HG02970 (cell line): ENCODE measurements at regions not wholly inside any gene's neighbourhood (a gene's known extent, or its start where the extent isn't known, plus 50 kb on each side); places are given as distances from the start of the nearest gene placed in this dataset.
"Not testable (repeated sequence)": the region's sequence is repeated elsewhere in the genome, so short reads cannot be mapped to it uniquely, and the experiment has no call there.

Source experiments
- ATAC-seq: cut with Tn5 transposase; IDR thresholded peaks from one replicate; pipeline ENCODE4 v1.9.1; 2021; ENCODE audit warnings: mild to moderate bottlenecking, moderate library complexity, moderate number of reproducible peaks; ENCODE audit not compliant: unreplicated experiment, low FRiP score

DNA sequence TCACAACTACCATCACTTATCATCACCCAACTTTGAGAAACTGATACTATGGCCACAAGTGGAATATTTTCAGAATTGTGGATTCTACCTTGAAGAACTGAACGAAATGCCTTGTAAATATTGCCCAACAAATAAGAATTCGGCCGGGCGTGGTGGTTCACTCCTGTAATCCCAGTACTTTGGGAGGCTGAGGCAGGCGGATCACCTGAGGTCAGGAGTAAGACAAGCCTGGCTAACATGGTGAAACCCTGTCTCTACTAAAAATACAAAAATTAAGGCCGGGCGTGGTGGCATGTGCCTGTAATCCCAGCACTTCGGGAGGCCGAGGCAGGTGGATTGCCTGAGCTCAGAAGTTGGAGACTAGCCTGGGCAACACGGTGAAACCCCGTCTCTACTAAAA lies 862.7 kb downstream of the ZPLD1 start:
- not testable (repeated sequence) for ATAC-seq

DNA sequence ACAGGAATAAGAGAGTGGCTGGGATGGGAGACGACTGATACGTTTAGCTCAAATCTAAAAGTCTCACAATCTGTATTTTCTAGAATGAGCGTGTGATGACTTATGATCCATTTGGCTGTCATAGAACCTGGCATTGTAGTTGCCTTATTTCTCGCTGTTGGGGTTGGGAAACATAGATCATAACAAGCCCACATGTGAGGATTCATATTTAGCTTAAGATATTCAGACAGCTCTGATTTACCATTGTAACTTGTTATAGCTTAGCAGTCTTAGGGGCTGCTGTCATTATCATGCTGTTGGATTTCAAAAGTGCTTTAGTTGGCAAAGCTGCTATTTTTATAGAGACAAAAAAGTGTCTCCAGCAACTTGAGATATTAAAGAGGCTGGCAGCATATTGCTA lies 871.3 kb downstream of the ZPLD1 start:
- ATAC-seq, result no peak

DNA sequence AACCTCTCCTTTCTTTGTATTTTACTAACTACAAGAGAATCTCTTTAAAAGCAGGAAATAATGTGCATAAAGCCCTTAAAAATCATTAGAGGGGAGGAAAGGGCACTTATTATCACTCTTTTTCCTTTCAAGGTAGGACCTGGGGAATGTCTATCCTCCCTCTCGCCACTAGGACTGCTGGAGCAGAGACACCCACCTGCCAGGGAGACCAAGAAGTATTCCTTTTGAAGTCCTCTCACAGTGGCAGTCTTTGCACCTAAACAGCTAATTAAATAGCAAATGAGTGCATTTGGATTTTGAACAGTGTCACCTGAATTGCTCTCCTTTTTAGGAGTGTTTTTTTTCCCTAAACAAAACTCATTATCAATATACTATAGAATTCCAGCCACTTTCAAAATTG lies 874.1 kb downstream of the ZPLD1 start:
- no peak for ATAC-seq

DNA sequence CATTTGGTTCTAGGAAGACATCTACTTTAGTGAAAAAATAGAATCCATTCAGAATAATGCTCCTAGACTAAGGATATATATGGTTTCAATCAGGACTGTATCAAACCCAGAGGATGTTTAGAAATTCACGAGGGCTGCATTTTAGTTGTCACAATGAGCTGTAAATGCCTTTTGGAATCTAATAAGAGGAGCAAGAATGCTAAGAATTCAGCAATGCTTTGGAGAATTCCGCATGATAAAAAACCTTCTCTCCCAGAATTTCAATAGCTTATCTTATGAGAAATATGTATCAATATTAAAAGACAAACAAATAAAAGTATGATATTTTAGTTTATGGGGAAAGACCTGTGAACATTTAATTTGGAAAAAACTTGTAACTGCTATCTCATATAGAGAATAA lies 885.1 kb downstream of the ZPLD1 start:
- no peak for ATAC-seq

DNA sequence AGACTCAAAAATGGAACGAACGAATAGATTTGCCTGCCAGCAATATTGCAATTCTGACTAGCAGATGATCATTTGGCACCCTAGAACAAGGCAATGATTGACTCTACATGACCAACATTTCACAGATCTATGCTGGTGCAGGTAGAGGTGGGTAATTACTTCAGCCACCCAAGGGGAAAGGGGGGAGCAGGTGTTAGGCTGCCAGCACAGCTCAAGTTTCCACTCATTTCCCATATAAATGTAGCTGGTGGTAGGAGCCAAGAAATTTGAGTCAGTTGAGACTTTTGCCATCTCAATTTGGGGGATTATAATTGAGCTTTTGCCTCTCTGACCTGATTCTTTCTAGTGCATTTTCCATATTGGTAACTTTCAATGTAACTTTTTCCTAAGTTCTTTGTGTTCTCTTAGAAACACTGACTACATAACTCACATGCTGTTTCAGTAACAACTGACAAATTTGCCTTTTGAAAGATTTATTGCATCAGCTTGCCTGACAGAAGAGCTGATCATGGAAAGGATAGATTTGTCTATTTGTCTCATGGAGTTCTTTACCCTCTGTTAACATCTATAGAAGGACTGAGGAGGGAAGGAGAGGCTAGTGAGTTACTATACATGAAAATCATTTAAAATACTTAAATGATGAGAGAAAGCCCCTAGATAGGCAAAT lies 902.5 kb downstream of the ZPLD1 start:
- ATAC-seq, result no peak

DNA sequence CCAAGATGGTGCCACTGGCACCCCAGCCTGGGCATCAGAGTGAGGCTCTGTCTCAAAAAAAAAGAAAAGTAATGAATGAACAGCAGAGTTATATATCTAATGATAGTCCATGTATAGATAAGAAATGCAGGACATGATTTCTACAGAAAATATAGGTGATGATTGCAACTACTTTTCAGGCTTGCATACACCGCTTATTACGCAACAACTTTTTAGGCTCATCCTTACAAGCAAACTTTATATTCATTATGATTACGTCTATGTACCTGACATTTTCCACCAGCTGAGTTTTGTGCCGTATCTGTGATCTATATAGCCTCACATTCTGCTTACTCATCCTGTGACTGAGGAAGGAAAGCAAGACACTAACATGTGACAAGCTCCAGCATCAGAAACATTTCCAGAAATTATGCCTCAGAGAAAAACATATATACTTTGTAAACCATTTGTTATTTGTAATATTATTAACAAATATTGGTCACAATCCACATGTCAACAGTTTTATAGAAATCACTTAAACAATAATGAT lies 906.3 kb downstream of the ZPLD1 start:
- ATAC-seq, result no peak

DNA sequence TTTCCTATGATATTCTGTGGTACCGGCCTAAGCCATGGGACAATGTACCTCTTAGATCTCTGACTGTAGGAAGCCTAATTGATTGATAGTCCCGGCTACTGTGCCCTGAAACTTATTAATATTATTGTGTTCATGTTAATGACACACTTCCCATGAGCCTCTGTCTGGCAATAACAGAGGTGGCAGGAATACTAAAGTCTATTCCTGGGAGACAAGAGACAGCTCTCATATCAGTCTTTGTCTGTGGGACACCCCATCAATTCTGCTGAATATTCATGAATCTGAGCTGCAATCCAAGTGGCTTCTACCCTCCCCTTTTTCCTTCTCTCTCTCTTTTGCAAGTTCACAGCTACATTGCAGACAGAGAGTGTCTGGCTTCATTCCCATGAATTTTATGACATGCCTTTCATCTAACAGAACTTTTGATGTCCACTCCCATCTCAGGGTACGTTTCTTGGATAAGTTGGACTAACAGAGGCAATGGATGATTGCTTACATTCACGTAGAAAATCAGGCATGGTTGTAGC lies 907.5 kb downstream of the ZPLD1 start:
- no peak for ATAC-seq

DNA sequence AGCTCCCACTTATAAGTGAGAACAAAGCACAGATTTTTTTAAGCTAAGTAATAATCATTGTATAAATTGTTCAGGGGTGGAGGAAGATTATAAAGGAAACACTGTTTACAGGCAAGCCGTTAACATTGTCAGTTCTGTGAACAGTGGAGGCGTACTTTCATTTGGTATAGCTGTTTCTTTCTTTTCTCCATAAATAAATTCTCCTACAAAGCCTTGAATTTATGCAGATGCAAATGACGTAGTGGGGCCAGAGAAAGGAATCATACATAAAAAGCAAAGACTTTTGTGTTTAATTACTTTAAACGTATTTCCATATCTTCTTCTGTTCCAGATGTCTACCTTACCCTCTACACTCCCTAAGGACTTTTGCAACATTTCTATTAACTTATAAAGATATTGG lies 914.9 kb downstream of the ZPLD1 start:
- ATAC-seq, result no peak

DNA sequence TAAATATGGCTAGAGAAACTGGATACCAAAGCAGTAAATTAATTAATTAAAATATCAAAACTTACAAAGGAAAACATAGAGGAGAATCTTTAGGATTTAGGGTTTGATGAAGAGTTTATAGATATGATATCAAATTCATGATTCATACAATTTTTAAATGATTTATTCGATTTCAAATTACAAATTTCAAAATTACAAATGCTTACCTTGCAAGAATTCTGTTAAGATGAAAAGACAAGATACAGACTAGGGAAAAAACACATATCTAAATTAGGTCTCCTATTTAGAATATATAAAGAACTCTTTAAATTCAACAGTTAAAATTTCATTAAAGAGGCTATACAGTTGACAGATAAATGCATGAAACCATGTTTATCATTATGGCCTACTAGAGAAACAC lies 930.7 kb downstream of the ZPLD1 start:
- ATAC-seq, result no peak

DNA sequence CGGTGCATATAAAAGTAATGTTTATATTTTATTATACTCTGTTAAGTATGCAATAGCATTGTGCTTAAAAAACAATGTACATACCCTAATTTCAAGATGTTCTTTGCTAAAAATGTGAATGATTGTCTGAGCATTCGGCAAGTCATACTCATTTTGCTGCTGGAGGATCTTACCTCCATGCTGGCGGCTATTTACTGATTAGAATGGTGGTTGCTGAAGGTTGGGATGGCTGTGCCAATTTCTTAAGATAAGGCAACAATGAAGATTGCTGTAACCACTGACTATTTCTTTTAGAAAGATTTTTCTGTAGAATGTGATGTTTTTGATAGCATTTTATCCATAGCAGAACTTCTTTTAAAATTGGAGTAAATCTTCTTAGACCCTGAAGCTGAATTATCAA lies 932.7 kb downstream of the ZPLD1 start:
- no peak for ATAC-seq

DNA sequence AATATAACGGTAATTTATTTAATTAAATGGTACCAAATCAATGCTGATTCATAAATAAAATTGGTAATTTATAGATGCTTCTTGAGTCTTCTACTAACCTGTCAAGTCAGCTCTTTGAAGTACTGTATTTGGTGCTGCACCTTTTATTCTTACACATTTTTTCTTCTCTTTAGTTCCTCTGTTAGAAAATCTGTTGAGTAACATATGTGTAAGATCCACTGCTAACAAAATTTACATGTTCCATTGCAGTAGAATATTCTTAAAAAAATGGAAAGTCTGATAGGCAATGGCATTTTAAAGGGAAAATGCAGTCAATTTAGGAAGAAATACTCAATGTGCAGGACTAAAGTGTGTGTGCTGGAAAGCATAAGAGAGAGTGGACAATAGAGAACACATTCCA lies 936.6 kb downstream of the ZPLD1 start:
- no peak for ATAC-seq

DNA sequence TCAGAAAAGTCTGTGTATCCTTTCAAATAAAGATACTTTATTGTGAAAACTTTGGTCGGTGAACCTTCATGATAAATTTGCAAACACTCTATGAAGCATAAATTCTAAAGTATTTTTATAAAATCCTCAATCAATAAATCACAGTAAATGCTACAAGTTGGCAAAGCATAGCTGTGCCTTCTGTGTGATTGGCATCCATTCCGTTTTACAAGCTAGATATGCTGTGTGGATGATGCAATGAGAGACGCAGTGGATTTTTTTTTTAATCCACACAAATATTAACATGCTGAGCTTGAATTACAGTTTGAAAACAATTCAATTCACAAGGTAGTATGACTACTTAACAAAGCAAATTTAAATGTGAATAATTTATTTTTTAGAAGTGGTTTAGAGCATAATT lies 937.2 kb downstream of the ZPLD1 start:
- ATAC-seq, result no peak

DNA sequence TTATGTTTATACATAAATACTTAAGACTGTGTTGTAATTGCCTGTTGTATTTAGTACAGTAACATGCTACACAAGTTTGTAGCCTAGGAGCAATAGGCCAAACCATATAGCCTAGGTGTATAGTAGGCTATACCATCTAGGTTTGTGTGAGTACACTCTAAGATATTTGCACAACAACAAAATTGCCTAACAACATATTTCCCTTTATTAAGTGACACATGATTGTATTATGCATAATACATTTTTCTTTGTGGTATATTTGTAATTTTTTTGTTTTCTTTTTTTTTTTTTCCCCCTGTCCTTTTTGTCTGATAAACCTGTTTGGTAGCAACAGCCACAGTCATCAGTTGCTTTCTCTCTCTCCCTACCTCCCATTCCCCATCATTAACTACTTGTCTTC lies 945.6 kb downstream of the ZPLD1 start:
- ATAC-seq, result no peak

DNA sequence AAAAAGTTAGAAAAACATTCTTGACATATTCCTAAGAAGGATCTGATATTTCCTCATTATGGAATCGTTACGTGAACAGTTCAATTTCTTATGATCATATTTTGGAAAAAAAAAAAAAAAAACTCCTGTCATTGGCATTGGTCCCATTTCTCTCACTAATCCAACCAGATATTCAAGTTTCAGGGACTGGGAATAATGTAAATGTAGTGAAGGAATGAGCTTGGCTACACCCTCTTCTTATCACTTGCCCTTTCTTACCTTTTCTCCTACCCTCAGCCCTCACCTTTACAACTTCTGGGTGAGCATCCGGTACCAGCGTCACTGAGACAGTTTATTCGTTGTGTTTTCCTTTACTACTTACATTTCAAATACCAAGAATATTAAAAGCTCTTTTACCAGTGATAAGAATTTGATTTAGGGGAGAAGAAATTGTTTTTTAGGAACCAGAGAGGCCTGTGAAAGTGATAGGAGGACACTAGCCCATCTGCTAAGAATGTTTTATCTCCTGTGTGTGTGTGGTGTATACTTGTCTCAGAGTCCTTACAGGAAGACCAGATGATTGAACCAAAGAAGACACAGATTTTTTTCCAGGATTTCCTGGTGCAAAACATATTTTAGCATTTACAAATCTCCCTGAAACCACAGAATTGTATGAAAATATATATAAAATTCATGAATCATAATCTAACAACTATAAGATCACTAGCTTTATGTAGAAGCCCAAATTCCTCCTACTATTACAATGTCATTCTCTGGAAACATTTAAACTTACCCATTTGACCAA lies 946.7 kb downstream of the ZPLD1 start:
- no peak for ATAC-seq

DNA sequence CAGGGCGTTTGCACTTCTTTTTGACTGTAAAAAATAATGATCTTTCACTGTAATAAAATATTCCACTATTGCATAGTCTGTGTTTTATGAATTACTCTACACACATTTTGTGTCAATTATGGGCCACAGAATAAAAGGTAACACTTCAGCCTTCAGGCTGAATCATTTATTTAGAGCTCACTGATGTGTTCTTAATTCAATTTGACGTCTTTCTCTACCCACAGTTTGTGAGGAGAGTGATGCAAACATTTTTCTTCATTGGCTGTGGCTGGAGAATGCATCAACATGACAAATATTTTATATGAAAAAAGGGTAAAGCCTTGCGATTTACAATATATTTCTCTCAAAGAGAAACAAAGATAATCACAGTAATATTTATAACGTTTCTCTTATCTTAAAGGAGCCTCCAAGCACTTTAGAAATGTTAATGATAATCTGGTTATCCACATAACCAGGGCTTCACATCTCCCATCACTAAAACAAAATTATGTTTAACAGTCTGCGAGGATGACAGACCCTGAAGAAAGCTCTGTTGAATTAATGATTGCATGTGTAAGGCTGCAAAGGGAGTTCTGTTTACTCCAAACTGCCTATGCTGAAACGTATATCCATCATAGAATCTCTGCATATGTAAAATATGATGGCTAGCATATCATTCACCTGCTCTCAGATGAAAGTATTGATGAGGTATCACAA lies 951.3 kb downstream of the ZPLD1 start:
- no peak for ATAC-seq

DNA sequence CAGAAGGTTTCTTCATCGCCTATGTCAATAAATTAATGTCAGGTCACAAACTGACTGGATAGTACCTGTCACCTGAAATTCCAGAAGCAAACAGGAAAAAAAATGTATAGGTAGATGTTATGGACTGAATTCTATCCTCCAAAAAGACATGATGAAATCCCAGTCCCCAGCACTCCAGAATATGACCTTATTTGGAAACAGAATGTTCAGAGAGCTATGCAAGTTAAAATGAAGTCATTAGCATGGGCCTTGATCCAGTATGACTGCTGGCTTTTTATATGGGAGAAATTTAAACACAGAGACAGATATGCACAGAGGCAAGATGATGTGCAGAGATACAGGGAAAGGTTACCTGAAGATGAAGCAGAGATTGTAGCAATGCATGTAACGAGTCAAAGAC lies 953.4 kb downstream of the ZPLD1 start:
- ATAC-seq, result no peak

DNA sequence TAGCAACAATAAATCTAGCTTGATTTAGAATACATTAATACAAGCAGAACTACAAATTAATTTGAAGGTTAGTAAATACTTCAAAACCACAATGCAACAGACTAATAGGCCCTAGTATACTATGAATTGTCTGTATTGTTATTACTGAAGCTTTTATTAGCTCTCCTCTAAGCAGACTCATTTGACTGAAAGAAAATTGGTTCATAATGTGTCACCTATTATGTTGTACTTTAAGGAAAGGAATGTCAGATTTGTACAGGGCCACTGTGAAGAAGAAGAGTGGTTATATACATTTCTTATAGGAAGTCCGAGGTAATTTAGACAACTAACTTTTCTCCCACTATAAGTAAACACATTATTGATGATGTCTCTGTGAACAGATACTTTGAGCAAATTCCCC lies 954.5 kb downstream of the ZPLD1 start:
- no peak for ATAC-seq

DNA sequence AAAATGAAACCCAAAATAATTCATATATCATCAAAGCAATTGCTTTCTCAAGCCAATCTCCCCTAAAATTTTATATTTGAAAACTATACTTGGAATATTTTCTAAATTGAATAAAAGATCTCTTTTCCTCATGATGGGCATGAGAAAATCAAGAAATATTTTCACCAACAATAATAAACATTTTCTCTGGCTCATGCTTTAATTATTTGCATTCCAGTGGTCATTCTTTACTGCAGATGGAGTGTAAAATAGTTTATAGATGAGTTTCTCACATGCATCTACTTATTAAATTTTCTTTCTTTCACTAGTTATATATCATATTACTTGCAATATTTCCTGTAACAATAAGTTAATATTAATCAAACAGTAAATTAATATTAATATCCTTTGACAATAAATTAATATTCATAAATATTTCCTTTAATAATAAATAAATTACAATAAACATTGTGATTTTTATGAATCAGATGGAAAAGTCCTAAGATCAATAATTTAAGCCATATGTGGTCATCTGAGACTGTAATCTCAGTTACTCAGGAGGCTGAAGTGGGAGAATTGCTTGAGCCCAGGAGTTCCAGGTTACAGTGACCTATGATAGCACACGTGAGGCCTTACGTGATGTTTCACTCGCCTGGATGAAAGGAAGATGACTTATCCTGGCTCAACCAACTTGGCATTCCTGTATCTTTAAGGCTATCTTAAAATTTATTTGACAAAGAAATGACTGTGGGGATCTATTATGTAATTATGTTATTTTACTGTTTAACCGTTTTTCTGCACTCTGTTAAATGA lies 958.8 kb downstream of the ZPLD1 start:
- no peak for ATAC-seq

DNA sequence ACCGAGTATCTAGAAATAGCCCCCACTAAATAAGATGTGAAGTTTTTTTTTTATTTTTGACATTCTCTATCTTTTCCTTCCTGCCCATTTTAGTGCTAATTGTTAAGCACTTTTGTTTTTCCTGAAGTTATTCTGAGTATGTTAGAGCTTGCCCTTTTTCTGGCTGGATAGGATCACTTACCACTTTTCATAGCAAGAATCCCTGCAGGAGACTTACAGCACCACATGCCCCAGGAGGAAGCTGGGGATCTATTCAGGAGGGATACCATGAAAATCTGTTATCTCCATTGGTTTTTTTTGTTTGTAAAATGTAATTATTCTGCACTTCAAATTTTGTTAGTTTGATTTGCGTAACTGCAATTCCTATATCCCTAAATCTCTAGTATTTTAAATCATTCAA lies 968.4 kb downstream of the ZPLD1 start:
- ATAC-seq, result no peak

DNA sequence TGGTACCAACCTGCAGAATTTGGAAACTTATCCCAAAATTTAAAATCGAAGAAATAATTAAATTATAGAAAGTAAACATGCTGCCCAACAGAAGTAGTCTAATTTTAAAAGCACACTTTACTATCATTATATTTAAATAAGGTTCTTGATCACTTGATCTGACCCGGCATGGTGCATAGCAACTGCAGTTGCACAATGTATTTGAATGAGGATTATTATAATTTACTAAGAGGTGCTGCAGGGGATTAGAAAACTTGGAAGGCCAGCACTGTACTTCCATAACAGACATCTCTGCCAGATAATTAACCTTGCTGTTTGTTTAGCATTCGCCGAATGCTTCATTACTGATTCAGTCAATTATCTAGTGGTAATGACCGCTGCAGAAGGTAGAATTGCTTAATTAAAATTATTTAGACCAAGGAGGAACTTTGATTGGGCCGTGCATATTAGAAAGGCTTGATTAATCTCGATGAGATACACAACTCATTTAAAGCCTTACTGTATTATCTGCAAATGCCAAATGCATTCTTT lies 971.6 kb downstream of the ZPLD1 start:
- ATAC-seq, result no peak
